ENCODE measurements at regions not wholly inside any gene's neighbourhood (a gene's known extent, or its start where the extent isn't known, plus 50 kb on each side); places are given as distances from the start of the nearest gene placed in this dataset.

DNA sequence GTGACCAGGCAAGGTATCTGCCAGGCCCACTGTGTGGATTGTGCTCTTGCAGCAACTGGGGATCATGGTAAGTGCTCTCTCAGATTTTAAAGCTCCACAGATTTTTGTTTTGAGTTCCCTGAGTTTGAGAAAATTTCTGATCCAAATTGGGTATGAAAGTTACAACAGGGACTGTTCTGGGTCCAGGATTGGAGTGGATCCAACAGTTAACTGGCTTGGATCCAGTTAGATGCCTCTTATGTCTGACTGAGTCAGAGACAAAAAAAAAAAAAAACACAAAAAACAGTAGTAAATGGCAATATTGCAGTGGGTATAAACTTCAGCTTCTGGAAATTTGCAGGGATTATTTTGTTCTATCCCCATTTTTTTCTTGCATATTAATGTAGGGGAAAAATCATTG is 598.8 kb downstream of the C12orf50 start:
- TF ChIP-seq, protein P1, sequence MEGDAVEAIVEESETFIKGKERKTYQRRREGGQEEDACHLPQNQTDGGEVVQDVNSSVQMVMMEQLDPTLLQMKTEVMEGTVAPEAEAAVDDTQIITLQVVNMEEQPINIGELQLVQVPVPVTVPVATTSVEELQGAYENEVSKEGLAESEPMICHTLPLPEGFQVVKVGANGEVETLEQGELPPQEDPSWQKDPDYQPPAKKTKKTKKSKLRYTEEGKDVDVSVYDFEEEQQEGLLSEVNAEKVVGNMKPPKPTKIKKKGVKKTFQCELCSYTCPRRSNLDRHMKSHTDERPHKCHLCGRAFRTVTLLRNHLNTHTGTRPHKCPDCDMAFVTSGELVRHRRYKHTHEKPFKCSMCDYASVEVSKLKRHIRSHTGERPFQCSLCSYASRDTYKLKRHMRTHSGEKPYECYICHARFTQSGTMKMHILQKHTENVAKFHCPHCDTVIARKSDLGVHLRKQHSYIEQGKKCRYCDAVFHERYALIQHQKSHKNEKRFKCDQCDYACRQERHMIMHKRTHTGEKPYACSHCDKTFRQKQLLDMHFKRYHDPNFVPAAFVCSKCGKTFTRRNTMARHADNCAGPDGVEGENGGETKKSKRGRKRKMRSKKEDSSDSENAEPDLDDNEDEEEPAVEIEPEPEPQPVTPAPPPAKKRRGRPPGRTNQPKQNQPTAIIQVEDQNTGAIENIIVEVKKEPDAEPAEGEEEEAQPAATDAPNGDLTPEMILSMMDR (IDR thresholded peaks at IDR 0.05): no peak
- no peak for TF ChIP-seq EZH2 (IDR thresholded peaks at IDR 0.05; ENCODE audit: borderline replicate concordance, insufficient read depth, low read depth, low read length, poor library complexity, severe bottlenecking)

Measured in B cell (primary cell).